ENCODE measurements at regions not wholly inside any gene's neighbourhood (a gene's known extent, or its start where the extent isn't known, plus 50 kb on each side); places are given as distances from the start of the nearest gene placed in this dataset.

GRCh38 chr2:224242561-224242960, 159.3 kb downstream of the FAM124B start:
- Histone ChIP-seq H3K79me2 (ENCODE audit: insufficient read depth, low read length) (no peaks in the 10 kb centered on the region), H2AFZ (ENCODE audit: low read length) (no peak overlapping the region), H3K27me3 (ENCODE audit: insufficient read depth, low read length) (no peaks in the 10 kb centered on the region), H3K9ac (ENCODE audit: low read length) (no peak overlapping the region), H3K4me1 (ENCODE audit: insufficient read depth, low read length, severe bottlenecking) (no peaks in the 10 kb centered on the region), H3K4me2 (ENCODE audit: low read length) (no peak overlapping the region), H3K27ac (ENCODE audit: low read depth, low read length, poor library complexity, severe bottlenecking) (no peak overlapping the region), H4K20me1 (ENCODE audit: insufficient read depth, low read length) (no peaks in the 10 kb centered on the region), H3K4me3 (ENCODE audit: low read depth, low read length, poor library complexity, severe bottlenecking) (no peak overlapping the region), H3K9me2 (ENCODE audit: low read depth, low read length) (no peaks in the 10 kb centered on the region), H3F3A (ENCODE audit: insufficient read depth, low read length) (no peaks in the 10 kb centered on the region), H3K9me3 (ENCODE audit: low read length) (no peaks in the 10 kb centered on the region), H3K36me3 (ENCODE audit: insufficient read depth, low read length) (no peaks in the 10 kb centered on the region)
- TF ChIP-seq EZH2 (IDR thresholded peaks at IDR 0.05; ENCODE audit: borderline replicate concordance, low read length) (no peak), CTCF (IDR thresholded peaks at IDR 0.05; ENCODE audit: low read length) (no peak)

GRCh38 chr2:224241812-224242211, 160.1 kb downstream of the FAM124B start:
- Histone ChIP-seq H2AFZ (ENCODE audit: low read length) (no peak overlapping the region), H3K9me3 (ENCODE audit: low read length) (no peaks in the 10 kb centered on the region), H3K27ac (ENCODE audit: low read depth, low read length, poor library complexity, severe bottlenecking) (no peak overlapping the region), H3K9me2 (ENCODE audit: low read depth, low read length) (no peaks in the 10 kb centered on the region), H3K27me3 (ENCODE audit: insufficient read depth, low read length) (no peaks in the 10 kb centered on the region), H3K4me3 (ENCODE audit: low read depth, low read length, poor library complexity, severe bottlenecking) (no peak overlapping the region), H3K4me1 (ENCODE audit: insufficient read depth, low read length, severe bottlenecking) (no peaks in the 10 kb centered on the region), H3F3A (ENCODE audit: insufficient read depth, low read length) (no peaks in the 10 kb centered on the region), H3K79me2 (ENCODE audit: insufficient read depth, low read length) (no peaks in the 10 kb centered on the region), H3K4me2 (ENCODE audit: low read length) (no peak overlapping the region), H4K20me1 (ENCODE audit: insufficient read depth, low read length) (no peaks in the 10 kb centered on the region), H3K9ac (ENCODE audit: low read length) (no peak overlapping the region), H3K36me3 (ENCODE audit: insufficient read depth, low read length) (no peaks in the 10 kb centered on the region)
- TF ChIP-seq EZH2 (IDR thresholded peaks at IDR 0.05; ENCODE audit: borderline replicate concordance, low read length), result no peak
- no peak for TF ChIP-seq CTCF (IDR thresholded peaks at IDR 0.05; ENCODE audit: low read length)

GRCh38 chr2:224241001-224241400, 160.9 kb downstream of the FAM124B start:
- Histone ChIP-seq H3K9me3 (ENCODE audit: low read length) (no peaks in the 10 kb centered on the region), H3K9me2 (ENCODE audit: low read depth, low read length) (no peaks in the 10 kb centered on the region), H3K36me3 (ENCODE audit: insufficient read depth, low read length) (no peaks in the 10 kb centered on the region), H3K27ac (ENCODE audit: low read depth, low read length, poor library complexity, severe bottlenecking) (no peak overlapping the region), H3K4me3 (ENCODE audit: low read depth, low read length, poor library complexity, severe bottlenecking) (no peak overlapping the region), H3K9ac (ENCODE audit: low read length) (no peak overlapping the region), H3K27me3 (ENCODE audit: insufficient read depth, low read length) (no peaks in the 10 kb centered on the region), H2AFZ (ENCODE audit: low read length) (no peak overlapping the region), H3K4me1 (ENCODE audit: insufficient read depth, low read length, severe bottlenecking) (no peaks in the 10 kb centered on the region), H4K20me1 (ENCODE audit: insufficient read depth, low read length) (no peaks in the 10 kb centered on the region), H3K4me2 (ENCODE audit: low read length) (no peak overlapping the region), H3K79me2 (ENCODE audit: insufficient read depth, low read length) (no peaks in the 10 kb centered on the region), H3F3A (ENCODE audit: insufficient read depth, low read length) (no peaks in the 10 kb centered on the region)
- TF ChIP-seq CTCF (IDR thresholded peaks at IDR 0.05; ENCODE audit: low read length) (no peak), EZH2 (IDR thresholded peaks at IDR 0.05; ENCODE audit: borderline replicate concordance, low read length) (no peak)

Data from OCI-LY1 (cell line).